Endothelial cell of umbilical vein (primary cell): ENCODE measurements at regions not wholly inside any gene's neighbourhood (a gene's known extent, or its start where the extent isn't known, plus 50 kb on each side); places are given as distances from the start of the nearest gene placed in this dataset.

ENCODE experiments used
- BruUV-seq: library from RNA; stranded (reverse); fragments of 400-500 nt; replicated peaks from 2 replicates; lab custom pipeline; 2021; lab: Mats Ljungman, UMichigan
- CTCF ChIA-PET: fragments of 300-600, 350-600 bp; sonication (Branson Sonifier 250); formaldehyde crosslinking; loops from one replicate; lab custom pipeline; 2021; ENCODE audit warnings: antibody characterized with exemption, inconsistent platforms; lab: Charles Lee
- POLR2A ChIA-PET: fragments of 300-600, 350-600 bp; sonication (Branson Sonifier 250); formaldehyde crosslinking; loops from one replicate; lab custom pipeline; 2021; ENCODE audit warnings: antibody characterized with exemption, inconsistent platforms; lab: Charles Lee
- DNase-seq: peaks from one replicate; pipeline ENCODE4 v3.0.0-alpha.2; 2011; ENCODE audit warnings: low read depth, low spot score
- FAIRE-seq: peaks from 2 replicates; lab custom pipeline; 2011; peaks lifted over from hg19 to GRCh38; lab: Jason Lieb, UNC
- H2AFZ ChIP-seq: 2 replicates; pipeline ENCODE4 v1.6.0; 2012; ENCODE audit warnings: low read depth, low read length, control low read depth, inconsistent platforms
- H3K27ac ChIP-seq: 2 replicates; pipeline ENCODE4 v1.5.1; 2011; ENCODE audit warnings: low read depth, mild to moderate bottlenecking, control low read depth, low read length, moderate library complexity; ENCODE audit not compliant: insufficient read depth
- H3K27me3 ChIP-seq, 2 experiments: 2 replicates each; pipeline versions ENCODE4 v1.6.0 to v1.6.1; 2011; ENCODE audit warnings: low read length in 2 of 2, mixed read lengths in 1 of 2; ENCODE audit not compliant: control insufficient read depth in 2 of 2, insufficient read depth in 2 of 2
- H3K36me3 ChIP-seq, 2 experiments: 2 replicates in 1 of 2; 3 replicates in 1 of 2; pipeline ENCODE4 v1.5.1; 2011; ENCODE audit warnings: low read length in 2 of 2, mild to moderate bottlenecking in 1 of 2, moderate library complexity in 1 of 2; ENCODE audit not compliant: control insufficient read depth in 2 of 2, insufficient read depth in 2 of 2; ENCODE audit errors: extremely low read depth in 1 of 2
- H3K4me1 ChIP-seq: 3 replicates; pipeline ENCODE4 v1.5.1; 2011; ENCODE audit warnings: mild to moderate bottlenecking, low read length; ENCODE audit not compliant: control insufficient read depth, insufficient read depth; ENCODE audit errors: extremely low read depth
- H3K4me2 ChIP-seq: 2 replicates; pipeline ENCODE4 v1.6.1; 2011; ENCODE audit warnings: low read length, control low read depth, mixed read lengths; ENCODE audit not compliant: insufficient read depth
- H3K4me3 ChIP-seq, 3 experiments: fragments of 200-600 bp in 1 of 3; sonication (generic), shearing (Covaris generic) in 1 of 3; replicated peaks in 1 of 3; 2 replicates each; pipeline ENCODE4 v1.5.1; 2011 to 2016; ENCODE audit warnings: control low read depth in 3 of 3, low read length in 3 of 3, mild to moderate bottlenecking in 2 of 3, inconsistent platforms in 1 of 3, low read depth in 1 of 3, moderate library complexity in 1 of 3; ENCODE audit not compliant: insufficient read depth in 1 of 3
- H3K79me2 ChIP-seq: 2 replicates; pipeline ENCODE4 v1.6.0; 2012; ENCODE audit warnings: low read length, inconsistent platforms; ENCODE audit not compliant: control insufficient read depth, insufficient read depth
- H3K9ac ChIP-seq: replicated peaks from 2 replicates; pipeline ENCODE3; 2011; ENCODE audit warnings: low read length, control low read depth; ENCODE audit not compliant: insufficient read depth; ENCODE audit errors: extremely low read depth
- H3K9me1 ChIP-seq: replicated peaks from 3 replicates; pipeline ENCODE4 v1.6.0; 2011; ENCODE audit warnings: mild to moderate bottlenecking, low read length; ENCODE audit not compliant: control insufficient read depth, insufficient read depth; ENCODE audit errors: extremely low read depth
- H3K9me3 ChIP-seq: replicated peaks from 2 replicates; pipeline ENCODE4 v1.5.1; 2012; ENCODE audit warnings: low read length, inconsistent platforms; ENCODE audit not compliant: control insufficient read depth, insufficient read depth
- H4K20me1 ChIP-seq: replicated peaks from 2 replicates; pipeline ENCODE3; 2011; ENCODE audit warnings: mild to moderate bottlenecking, low read length; ENCODE audit not compliant: control insufficient read depth, insufficient read depth; ENCODE audit errors: extremely low read depth
- CTCF ChIP-seq, 2 donors: IDR thresholded peaks; 1 replicate in 1 of 2; 2 replicates in 1 of 2; pipeline ENCODE4 v1.5.1; 2011; ENCODE audit warnings: low read length in 2 of 2, mild to moderate bottlenecking in 2 of 2, moderate library complexity in 2 of 2, control low read depth in 1 of 2, inconsistent platforms in 1 of 2, low read depth in 1 of 2; ENCODE audit not compliant: insufficient read depth in 1 of 2; ENCODE audit errors: extremely low read depth in 1 of 2
- EZH2 ChIP-seq: IDR thresholded peaks from 2 replicates; pipeline ENCODE4 v1.6.1; 2012; ENCODE audit warnings: borderline replicate concordance, low read depth, mild to moderate bottlenecking, moderate library complexity, low read length, inconsistent platforms; ENCODE audit not compliant: severe bottlenecking
- FOS ChIP-seq: IDR thresholded peaks from 2 replicates; pipeline ENCODE4 v1.6.1; 2011; ENCODE audit warnings: mild to moderate bottlenecking, low read length, moderate library complexity, borderline replicate concordance; ENCODE audit not compliant: insufficient read depth
- GATA2 ChIP-seq: IDR thresholded peaks from 2 replicates; pipeline ENCODE4 v1.7.0; 2011; ENCODE audit warnings: low read depth, mild to moderate bottlenecking, moderate library complexity, mixed read lengths, low read length; ENCODE audit not compliant: insufficient read length, insufficient read depth
- JUN ChIP-seq: IDR thresholded peaks from 2 replicates; pipeline ENCODE4 v1.6.1; 2011; ENCODE audit warnings: borderline replicate concordance, low read depth; ENCODE audit not compliant: insufficient read length, insufficient read depth
- MAX ChIP-seq: IDR thresholded peaks from 2 replicates; pipeline ENCODE4 v1.6.1; 2011; ENCODE audit not compliant: insufficient read depth, insufficient read length
- MYC ChIP-seq: IDR thresholded peaks from one replicate; pipeline ENCODE4 v1.6.1; 2011; ENCODE audit warnings: mild to moderate bottlenecking, low read depth, low read length
- POLR2A ChIP-seq: IDR thresholded peaks from 2 replicates; pipeline ENCODE4 v1.6.1; 2012; ENCODE audit warnings: low read depth, mild to moderate bottlenecking, control low read depth, low read length
- POLR2AphosphoS5 ChIP-seq: IDR thresholded peaks from 2 replicates; pipeline ENCODE4 v1.6.1; 2012; ENCODE audit warnings: low read depth, mild to moderate bottlenecking, control low read depth, low read length, moderate library complexity; ENCODE audit not compliant: insufficient read depth
- dilution Hi-C: fragments of 300-500 bp; cut with MboI; formaldehyde crosslinking; loops from one replicate; pipeline ENCODE4 v1.15.0; 2019; ENCODE audit warnings: low sequenced_read_pairs; ENCODE audit not compliant: extremely low pct_ligation_motif_present
- intact Hi-C: fragments of 100-400 bp; cut with micrococcal nuclease; formaldehyde crosslinking; loops from one replicate; pipeline ENCODE4 v1.10.0; 2022

- DNase-seq, result no peak
- H3K27ac ChIP-seq, result no peak overlapping the region
- TF ChIP-seq MYC (no peak), POLR2A (no peak), MAX (no peak), POLR2AphosphoS5 (no peak), GATA2 (no peak)
- H2AFZ ChIP-seq, result no peak overlapping the region
- H3K9ac ChIP-seq, result no peak overlapping the region
- H3K4me3 ChIP-seq, result no peak overlapping the region
- dilution Hi-C loops, result no loop called here
- no peaks in the 10 kb centered on the region for H3K9me3 ChIP-seq
- BruUV-seq, result no TSS peak
- POLR2A ChIA-PET, result no interaction called here
- H3K9me1 ChIP-seq, result no peaks in the 10 kb centered on the region
- no peak overlapping the region for H3K4me2 ChIP-seq
- peaks cover 2 to 3% of the 10 kb centered on the region in 2 experiments for H3K27me3 ChIP-seq
- intact Hi-C loops, result no loop called here
- no peaks in the 10 kb centered on the region for H3K36me3 ChIP-seq
- CTCF ChIA-PET, result interaction anchor here (1.4 to 1.6 kb wide), 2 partner anchors 8 to 87 kb away, joined by 3 read pairs; no protein-coding TSS in a partner anchor
- H4K20me1 ChIP-seq, result no peaks in the 10 kb centered on the region
- no peak for FAIRE-seq
- no peaks in the 10 kb centered on the region for H3K4me1 ChIP-seq
- no peaks in the 10 kb centered on the region for H3K79me2 ChIP-seq
These were observed 120.4 kb downstream of the ZIC1 start for GRCh38 chr3:147529551-147529950.

- H3K27ac ChIP-seq, result no peak overlapping the region
- no peaks in the 10 kb centered on the region for H3K9me1 ChIP-seq
- BruUV-seq, result no TSS peak
- intact Hi-C loops, result no loop called here
- H4K20me1 ChIP-seq, result no peaks in the 10 kb centered on the region
- POLR2A ChIA-PET, result no interaction called here
- dilution Hi-C loops, result no loop called here
- no peak overlapping the region for H3K9ac ChIP-seq
- H3K79me2 ChIP-seq, result no peaks in the 10 kb centered on the region
- no peak for TF ChIP-seq POLR2AphosphoS5
- TF ChIP-seq MAX, result no peak
- no peak for TF ChIP-seq MYC
- no peak for TF ChIP-seq EZH2
- no peak for TF ChIP-seq JUN
- no peak for TF ChIP-seq POLR2A
- no peak for TF ChIP-seq CTCF (IDR thresholded peaks at IDR 0.05; ENCODE audit: extremely low read depth in 1 of 2, insufficient read depth in 1 of 2, low read depth in 1 of 2, low read length in 2 of 2)
- TF ChIP-seq FOS, result no peak
- no peak for TF ChIP-seq GATA2
- H3K4me1 ChIP-seq, result no peaks in the 10 kb centered on the region
- no peaks in the 10 kb centered on the region for H3K9me3 ChIP-seq
- FAIRE-seq (no peak), DNase-seq (no peak)
- H3K4me3 ChIP-seq, result no peak overlapping the region
- H3K27me3 ChIP-seq, result no peaks in the 10 kb centered on the region
- CTCF ChIA-PET, result no interaction called here
- H3K36me3 ChIP-seq, result no peaks in the 10 kb centered on the region
- no peak overlapping the region for H3K4me2 ChIP-seq
- no peak overlapping the region for H2AFZ ChIP-seq
These were observed 128.9 kb downstream of the ZIC1 start for GRCh38 chr3:147538034-147538433.
